ENCODE measurements at regions not wholly inside any gene's neighbourhood (a gene's known extent, or its start where the extent isn't known, plus 50 kb on each side); places are given as distances from the start of the nearest gene placed in this dataset.
"Not testable (repeated sequence)": the region's sequence is repeated elsewhere in the genome, so short reads cannot be mapped to it uniquely, and the experiment has no call there.

- DNase-seq (ENCODE audit: low read depth), result no peak
Measured at GRCh38 chr12:90690120-90690519, 264.9 kb downstream of the CCER1 start.

DNA sequence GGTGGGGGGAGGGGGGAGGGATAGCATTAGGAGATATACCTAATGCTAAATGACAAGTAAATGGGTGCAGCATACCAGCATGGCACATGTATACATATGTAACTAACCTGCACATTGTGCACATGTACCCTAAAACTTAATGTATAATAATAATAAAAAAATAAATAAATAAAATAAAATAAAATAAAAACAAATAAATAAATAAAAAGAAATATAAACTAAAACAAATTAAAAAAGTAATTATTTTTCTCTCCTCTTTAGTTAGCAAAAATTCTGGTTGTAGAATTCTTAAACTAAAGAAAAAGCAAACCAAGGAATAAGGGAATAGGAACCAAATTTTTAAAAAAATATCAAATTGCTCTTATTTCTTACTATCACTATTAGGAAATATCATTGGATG is 267.3 kb downstream of the CCER1 start:
- not testable (repeated sequence) for DNase-seq (ENCODE audit: low read depth)

GRCh38 chr12:90683871-90684270 is 271.1 kb downstream of the CCER1 start:
- no peak for DNase-seq (ENCODE audit: low read depth)

GRCh38 chr12:90682398-90682797 is 272.6 kb downstream of the CCER1 start:
- DNase-seq (ENCODE audit: low read depth), result no peak

DNA sequence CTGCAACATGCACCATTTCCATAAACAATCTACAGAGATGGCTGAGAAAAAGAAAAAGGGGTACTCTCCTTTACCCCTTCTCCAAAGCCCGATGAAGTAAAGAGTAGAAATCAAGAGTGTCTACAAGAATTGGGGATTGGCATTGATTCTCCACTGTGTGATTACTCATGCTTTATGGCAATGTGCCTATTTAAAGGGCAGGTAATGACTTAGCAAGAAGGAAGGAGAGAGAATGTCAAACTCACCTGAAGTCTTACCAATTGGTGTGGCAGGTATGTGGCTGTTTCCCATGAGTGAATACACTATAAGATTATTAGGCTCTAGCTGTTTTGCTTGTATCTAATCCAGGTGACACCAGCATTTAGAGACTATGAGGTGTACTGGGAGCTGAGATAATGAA is 275.3 kb downstream of the CCER1 start:
- DNase-seq (ENCODE audit: low read depth), result no peak

GRCh38 chr12:90677552-90677951 is 277.4 kb downstream of the CCER1 start:
- DNase-seq (ENCODE audit: low read depth), result no peak

GRCh38 chr12:90677055-90677454 is 277.9 kb downstream of the CCER1 start:
- no peak for DNase-seq (ENCODE audit: low read depth)

- DNase-seq (ENCODE audit: low read depth), result no peak
Measured at GRCh38 chr12:90675106-90675505, 279.9 kb downstream of the CCER1 start.

DNA sequence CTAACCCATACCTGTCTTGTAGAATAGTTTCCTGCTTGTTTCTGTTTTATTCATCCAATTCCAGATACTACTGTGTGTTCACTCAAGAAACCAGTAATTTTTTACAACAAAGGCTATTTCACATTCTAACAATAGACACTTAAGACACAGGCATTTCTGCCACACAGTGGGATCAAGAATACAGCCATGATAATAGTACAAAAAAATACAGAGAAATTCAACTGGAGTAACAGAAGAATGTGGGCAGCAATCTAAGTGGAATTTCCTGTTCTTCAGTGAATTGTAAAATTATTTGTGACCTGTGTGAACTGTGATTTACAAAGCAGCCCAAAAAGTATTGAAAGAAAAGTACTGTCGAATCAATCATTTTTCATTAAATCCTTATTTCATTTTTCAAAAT is 282.9 kb downstream of the CCER1 start:
- no peak for DNase-seq (ENCODE audit: low read depth)

DNA sequence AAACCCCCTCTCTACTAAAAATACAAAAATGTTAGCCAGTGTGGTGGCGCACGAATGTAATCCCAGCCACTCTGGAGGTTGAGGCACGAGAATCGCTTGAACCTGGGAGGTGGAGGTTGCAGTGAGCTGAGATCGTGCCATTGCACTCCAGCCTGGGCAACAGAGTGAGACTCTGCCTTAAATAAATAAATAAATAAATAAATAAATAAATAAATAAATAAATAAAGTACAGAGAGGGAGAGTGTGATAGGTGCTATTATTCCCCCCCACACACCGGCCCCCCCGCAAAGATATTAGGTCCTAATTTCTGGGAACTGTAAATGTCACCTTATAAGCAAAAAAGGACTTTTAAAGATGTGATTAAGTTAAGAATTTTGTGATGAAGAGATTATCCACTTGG is 291.0 kb downstream of the CCER1 start:
- DNase-seq (ENCODE audit: low read depth), result not testable (repeated sequence)

DNA sequence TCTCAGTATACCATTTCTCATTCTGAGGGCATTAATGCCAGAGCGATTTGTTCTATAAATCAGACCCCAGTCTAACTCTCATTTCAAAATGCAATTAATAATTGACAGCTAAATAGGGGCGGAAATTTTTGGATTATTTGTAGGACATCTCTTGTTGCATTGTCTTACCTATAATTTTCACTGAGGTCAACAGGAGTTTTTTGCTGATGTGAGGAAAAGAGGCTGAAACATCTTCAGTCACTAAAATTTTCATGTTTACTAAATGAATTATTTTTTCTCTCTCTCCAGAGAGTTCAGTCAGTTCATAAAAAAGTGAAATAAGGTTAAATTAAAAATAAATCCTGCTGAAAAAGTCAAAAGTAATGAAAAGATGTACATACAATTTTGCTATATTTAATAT is 295.9 kb downstream of the CCER1 start:
- DNase-seq (ENCODE audit: low read depth), result no peak

GRCh38 chr12:90653040-90653439 is 301.9 kb downstream of the CCER1 start:
- DNase-seq (ENCODE audit: low read depth), result no peak

DNA sequence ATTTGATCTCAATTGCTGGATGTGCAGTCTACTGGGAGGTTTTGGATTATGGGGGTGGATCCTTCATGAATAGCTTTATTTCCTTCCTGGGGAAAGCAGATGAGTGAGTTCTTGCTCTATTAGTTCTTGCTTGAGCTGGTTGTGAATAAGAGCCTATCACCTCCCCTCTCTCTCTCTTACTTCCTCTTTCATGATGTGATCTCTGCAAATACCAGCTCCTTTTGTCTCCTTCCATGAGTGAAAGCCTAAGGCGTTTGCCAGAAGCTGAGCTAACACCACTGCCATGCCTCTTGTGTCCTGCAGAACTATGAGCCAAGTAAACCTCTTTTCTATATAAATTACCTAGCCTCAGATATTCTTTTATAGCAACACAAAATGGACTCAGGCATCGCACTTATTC is 302.7 kb downstream of the CCER1 start:
- DNase-seq (ENCODE audit: low read depth), result no peak

DNA sequence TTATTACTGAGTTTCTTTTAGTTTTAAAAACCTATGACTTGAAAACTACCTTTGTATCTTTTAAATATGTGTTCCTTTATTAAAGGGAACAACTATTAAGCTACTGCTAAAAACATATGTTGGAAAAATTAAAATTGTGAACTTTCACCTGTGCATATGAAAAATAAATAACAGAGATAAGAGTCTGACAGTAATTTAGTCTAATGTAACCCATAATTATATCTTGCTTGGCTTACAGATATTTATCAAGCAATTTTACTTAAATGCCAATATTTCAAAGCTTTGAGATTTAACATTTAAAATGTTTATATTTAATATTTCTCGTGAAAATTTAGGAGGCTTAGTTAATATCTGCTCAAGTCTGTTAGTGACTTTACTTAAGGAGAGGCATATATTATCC is 309.8 kb downstream of the CCER1 start:
- DNase-seq (ENCODE audit: low read depth), result no peak

- DNase-seq (ENCODE audit: low read depth), result no peak
Measured at GRCh38 chr12:90631591-90632212, 323.3 kb downstream of the CCER1 start.

- no peak for DNase-seq (ENCODE audit: low read depth)
Measured at GRCh38 chr12:90630006-90630405, 325.0 kb downstream of the CCER1 start.

GRCh38 chr12:90628213-90628612 is 326.8 kb downstream of the CCER1 start:
- no peak for DNase-seq (ENCODE audit: low read depth)

DNA sequence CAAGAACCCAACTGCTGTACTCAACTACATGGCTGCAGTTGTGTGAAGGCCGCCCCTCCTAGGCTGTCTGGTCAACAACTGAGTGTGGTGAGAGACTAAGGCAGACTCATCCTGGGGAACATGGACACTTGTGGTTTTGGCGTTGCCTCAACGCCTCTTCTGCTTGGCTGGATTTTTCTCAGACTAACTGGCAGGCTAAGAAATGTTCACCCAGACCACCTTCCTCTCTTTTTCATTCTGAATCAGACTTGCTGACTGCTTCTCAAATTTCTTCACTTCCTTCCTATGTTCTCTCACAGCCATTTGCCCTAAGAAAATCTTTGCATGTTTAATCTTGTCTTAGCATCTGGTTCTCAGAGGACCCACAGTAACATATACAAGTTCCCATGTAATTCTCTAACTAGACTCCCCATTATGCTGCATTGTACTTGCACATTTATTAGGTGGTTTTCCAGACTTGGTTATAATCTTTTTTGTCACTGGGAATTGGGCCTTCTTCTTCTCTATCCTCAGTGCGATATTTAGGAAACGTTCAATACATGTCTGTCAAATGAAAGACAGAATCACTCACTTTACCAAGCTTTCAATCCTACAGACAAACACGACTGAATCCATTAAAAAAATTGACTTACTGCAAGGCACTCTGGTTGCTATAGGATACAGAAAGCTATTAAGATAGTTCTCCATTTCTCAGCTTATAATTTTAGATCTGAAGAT is 327.6 kb downstream of the CCER1 start:
- peak; percentile 3 for DNase-seq (ENCODE audit: low read depth)

- DNase-seq (ENCODE audit: low read depth), result peak; percentile 1
Measured at GRCh38 chr12:90622431-90622830, 332.5 kb downstream of the CCER1 start.

DNA sequence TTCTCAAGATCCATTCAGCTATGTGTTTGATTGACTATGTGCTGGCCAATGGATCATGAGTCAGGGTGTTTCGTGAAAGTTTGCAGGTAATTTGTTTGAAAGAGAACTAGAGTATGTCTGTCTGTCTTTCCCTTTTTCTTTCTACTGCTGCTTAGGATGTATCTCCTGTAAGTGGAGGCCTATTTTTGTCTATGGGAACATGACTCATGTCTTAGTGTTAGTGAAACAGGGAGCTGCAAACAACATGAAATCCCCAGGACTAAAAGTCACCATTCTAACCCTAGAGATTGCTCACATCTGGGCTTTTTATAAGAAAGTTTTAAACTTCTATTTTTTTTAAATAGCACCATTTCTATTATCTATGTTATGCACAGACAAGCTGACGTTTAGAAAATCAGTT is 333.0 kb downstream of the CCER1 start:
- DNase-seq (ENCODE audit: low read depth), result peak; percentile 26

- no peak for DNase-seq (ENCODE audit: low read depth)
Measured at GRCh38 chr12:90619943-90620342, 335.0 kb downstream of the CCER1 start.

- DNase-seq (ENCODE audit: low read depth), result no peak
Measured at GRCh38 chr12:90618586-90618985, 336.4 kb downstream of the CCER1 start.

DNA sequence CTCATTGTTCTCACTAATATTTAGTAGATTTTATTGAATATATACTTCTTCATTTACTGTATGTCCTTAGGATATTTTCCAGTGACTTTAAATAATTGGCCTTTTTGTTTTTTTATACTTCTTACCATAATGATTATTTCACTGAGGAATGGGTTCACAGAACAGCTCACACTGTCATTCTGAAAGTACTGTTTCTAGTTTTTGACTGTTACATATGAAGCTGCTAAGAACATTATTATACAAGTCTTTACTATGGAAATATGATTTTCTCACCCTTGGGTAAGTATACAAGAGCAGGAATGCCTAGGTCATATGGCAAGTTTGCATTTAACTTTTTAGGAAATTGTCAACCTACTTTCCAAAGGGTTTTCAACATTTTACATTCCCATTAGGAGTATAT is 343.1 kb downstream of the CCER1 start:
- no peak for DNase-seq (ENCODE audit: low read depth)

- DNase-seq (ENCODE audit: low read depth), result no peak
Measured at GRCh38 chr12:90611048-90611447, 343.9 kb downstream of the CCER1 start.
